T-helper 2 cell treated with Interferon-gamma antibody and Interleukin-4, amounts not matched to agents 5 μg/mL and 100 μg/mL, for 36 hours (primary cell): ENCODE measurements at regions not wholly inside any gene's neighbourhood (a gene's known extent, or its start where the extent isn't known, plus 50 kb on each side); places are given as distances from the start of the nearest gene placed in this dataset.

Experiments used
- DNase-seq: peaks from one replicate; pipeline ENCODE4 v3.0.0; 2021; ENCODE audit warnings: low spot score
- H3K27ac Mint-ChIP-seq: one replicate; pipeline ENCODE4 v1.8.0; 2021; ENCODE audit warnings: mild to moderate bottlenecking, mixed read lengths
- H3K27me3 Mint-ChIP-seq: one replicate; pipeline ENCODE4 v1.8.0; 2021; ENCODE audit warnings: low read depth, mixed read lengths
- H3K36me3 Mint-ChIP-seq: one replicate; pipeline ENCODE4 v1.8.0; 2021; ENCODE audit warnings: low read depth, mixed read lengths
- H3K4me1 Mint-ChIP-seq: one replicate; pipeline ENCODE4 v1.8.0; 2021; ENCODE audit warnings: low read depth, mixed read lengths
- H3K4me3 Mint-ChIP-seq: one replicate; pipeline ENCODE4 v1.8.0; 2022; ENCODE audit warnings: mild to moderate bottlenecking, moderate library complexity, mixed read lengths
- H3K9me3 Mint-ChIP-seq: one replicate; pipeline ENCODE4 v1.8.0; 2021; ENCODE audit warnings: mixed read lengths

DNA sequence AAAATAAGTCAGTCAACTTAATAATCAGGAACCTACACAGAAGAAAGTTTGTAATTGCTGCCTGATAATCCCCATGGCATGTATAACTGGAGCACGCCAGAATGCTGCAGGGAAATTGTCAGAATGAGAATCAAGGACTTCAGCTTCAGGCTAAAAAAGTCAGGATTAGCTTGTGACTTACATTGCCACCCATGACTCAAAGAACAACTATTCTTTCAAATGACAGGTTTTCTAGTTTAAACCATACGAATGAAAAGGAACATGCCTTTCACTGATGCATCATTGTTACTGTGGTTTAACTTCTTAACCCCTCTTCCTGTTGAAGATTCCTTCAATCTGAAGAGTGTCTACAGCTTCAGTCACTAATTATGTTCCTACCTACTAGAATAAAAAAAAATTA lies 112.4 kb downstream of the ISL1 start:
- H3K4me1 Mint-ChIP-seq: no peaks in the 10 kb centered on the region
- H3K27me3 Mint-ChIP-seq: no peaks in the 10 kb centered on the region
- peaks cover 8% of the 10 kb centered on the region for H3K9me3 Mint-ChIP-seq
- DNase-seq: no peak
- H3K4me3 Mint-ChIP-seq: no peak overlapping the region
- H3K27ac Mint-ChIP-seq: no peak overlapping the region
- H3K36me3 Mint-ChIP-seq: no peaks in the 10 kb centered on the region

DNA sequence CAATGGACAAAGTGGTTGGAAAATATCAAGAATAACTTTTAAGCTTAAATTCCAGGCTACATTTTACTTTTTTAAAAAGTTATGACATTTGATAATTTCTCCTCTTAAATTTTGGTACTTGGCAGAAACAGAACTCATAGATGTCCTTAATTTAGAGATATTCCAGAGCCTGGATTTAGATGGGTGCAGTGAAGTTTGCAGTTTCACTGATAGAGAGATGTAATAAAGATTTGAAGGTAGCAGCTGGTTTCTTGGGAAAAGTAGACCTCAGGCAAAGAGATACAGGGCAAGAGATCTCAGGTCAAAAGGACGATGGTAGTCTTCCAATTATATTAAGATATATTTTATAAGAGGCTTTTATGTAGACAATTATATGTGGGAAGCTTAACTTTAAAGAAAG lies 134.6 kb downstream of the ISL1 start:
- H3K4me1 Mint-ChIP-seq: no peaks in the 10 kb centered on the region
- no peak overlapping the region for H3K4me3 Mint-ChIP-seq
- H3K27me3 Mint-ChIP-seq: no peaks in the 10 kb centered on the region
- no peak overlapping the region for H3K27ac Mint-ChIP-seq
- no peaks in the 10 kb centered on the region for H3K36me3 Mint-ChIP-seq
- DNase-seq: no peak
- no peaks in the 10 kb centered on the region for H3K9me3 Mint-ChIP-seq

DNA sequence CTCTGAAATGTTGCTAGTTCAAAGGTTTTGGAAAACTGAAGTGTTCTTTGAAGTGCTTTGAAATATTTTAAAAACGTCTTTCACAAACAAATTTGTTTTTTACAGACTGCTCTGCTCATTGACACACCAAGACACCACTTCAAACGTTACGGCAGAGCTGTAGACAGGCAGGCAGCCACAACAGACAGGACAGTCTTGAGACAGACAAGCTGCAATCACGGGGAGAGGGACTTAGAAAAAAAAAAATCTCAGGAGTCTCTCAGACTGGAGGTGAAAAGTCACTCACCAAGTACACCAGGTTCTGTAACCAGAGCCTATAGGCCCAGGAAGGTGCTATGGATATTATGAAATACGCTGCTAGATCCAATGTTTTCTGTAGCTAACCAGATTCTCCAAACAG lies 135.4 kb downstream of the ISL1 start:
- Mint-ChIP-seq H3K27ac (no peak overlapping the region), H3K4me3 (no peak overlapping the region), H3K36me3 (no peaks in the 10 kb centered on the region), H3K9me3 (no peaks in the 10 kb centered on the region), H3K4me1 (no peaks in the 10 kb centered on the region), H3K27me3 (no peaks in the 10 kb centered on the region)
- DNase-seq: no peak

DNA sequence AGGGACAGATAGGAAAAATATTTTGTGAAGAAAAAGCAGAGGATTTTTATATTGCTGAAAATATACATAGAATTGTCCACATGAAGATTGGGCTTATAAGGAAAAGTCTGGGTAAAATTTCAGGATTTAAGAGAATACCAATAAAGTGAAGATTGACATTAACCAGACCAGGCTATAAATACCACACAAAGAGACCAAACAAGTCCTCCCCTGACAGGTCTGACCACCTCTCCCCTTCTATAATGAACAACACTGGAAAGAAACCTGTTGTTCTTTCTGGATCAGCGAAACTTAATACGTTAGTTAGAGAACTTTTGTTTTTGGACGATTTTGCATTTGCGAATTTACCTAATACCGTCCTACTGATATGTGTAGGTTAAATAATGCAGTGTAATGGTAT lies 138.3 kb downstream of the ISL1 start:
- H3K36me3 Mint-ChIP-seq: no peaks in the 10 kb centered on the region
- H3K9me3 Mint-ChIP-seq: no peaks in the 10 kb centered on the region
- DNase-seq: no peak
- no peak overlapping the region for H3K27ac Mint-ChIP-seq
- no peak overlapping the region for H3K4me3 Mint-ChIP-seq
- H3K4me1 Mint-ChIP-seq: no peaks in the 10 kb centered on the region
- H3K27me3 Mint-ChIP-seq: no peaks in the 10 kb centered on the region

DNA sequence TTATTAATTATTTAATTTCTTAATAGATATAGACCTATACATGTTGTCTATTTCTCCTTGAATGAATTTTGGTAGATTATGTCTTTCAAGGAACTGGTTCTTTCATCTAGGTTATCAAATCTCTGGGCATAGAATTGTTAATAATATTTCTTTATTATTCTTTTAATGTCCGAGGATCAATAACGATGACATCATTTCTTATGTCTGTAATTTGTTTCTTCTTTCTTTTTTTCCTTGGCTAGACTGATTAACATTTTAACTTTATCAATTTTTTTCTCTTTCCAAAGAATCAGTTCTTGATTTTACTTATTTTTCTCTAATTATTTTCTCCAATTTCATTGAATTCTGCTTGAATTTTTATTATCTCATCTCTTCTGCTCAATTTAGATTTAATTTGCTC lies 156.0 kb downstream of the ISL1 start:
- Mint-ChIP-seq H3K4me3 (no peak overlapping the region), H3K36me3 (no peaks in the 10 kb centered on the region), H3K4me1 (no peaks in the 10 kb centered on the region), H3K9me3 (peaks cover 12% of the 10 kb centered on the region), H3K27ac (no peak overlapping the region), H3K27me3 (no peaks in the 10 kb centered on the region)
- no peak for DNase-seq

DNA sequence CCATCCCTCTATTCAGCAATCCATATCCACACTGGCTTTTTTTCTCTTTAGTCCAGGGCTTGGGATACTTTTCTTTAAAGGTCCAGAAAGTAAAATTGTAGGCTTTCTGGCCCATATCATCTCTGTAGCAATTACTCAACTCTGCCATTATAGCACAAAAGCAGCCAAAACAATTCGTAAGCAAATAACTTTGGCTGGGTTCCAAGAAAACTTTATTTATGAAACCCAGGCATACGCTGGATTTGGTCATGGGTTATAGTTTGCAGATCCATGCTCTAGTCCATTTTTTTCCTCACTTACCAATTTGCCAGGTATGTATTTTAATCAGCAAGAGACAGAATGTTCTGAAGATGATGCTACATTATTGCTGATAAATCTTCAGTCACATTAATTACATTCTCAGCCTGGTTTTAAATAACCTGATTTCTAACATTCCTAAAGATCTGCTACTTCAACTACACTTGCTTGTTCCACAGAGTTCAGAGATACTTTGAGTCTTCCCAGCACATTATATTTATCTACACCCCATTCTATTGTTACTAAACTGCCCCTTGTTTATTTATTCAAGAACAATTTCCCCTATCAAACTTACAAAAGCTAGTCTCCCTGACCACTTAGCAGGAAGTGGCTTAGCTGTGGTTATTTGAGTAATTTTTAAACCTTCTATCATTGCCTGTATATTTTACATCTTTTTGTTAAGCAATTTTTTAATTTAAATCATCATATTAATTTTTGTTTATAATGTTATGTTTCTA lies 161.0 kb downstream of the ISL1 start:
- Mint-ChIP-seq H3K4me3 (no peak overlapping the region), H3K27ac (no peak overlapping the region), H3K9me3 (peaks cover 8% of the 10 kb centered on the region), H3K27me3 (no peaks in the 10 kb centered on the region), H3K36me3 (no peaks in the 10 kb centered on the region), H3K4me1 (no peaks in the 10 kb centered on the region)
- DNase-seq: no peak

DNA sequence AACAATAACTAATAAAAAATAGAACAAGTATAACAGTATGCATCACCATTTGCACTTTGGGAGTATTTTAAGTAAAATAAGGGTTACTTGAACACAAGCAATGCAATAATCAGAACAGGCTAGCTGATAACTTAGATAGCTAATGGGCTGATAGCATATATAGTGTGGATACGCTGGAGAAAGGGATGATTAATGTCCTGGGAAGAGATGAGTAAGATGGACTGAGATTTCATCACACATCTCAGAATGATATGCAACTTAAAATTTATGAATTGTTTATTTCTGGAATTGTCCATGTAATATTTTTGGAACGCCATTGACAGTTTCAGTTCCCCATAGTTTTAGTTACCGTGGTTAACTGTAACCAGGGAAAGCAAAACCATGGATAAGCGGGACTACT lies 173.6 kb downstream of the ISL1 start:
- DNase-seq: no peak
- Mint-ChIP-seq H3K4me1 (no peaks in the 10 kb centered on the region), H3K9me3 (no peaks in the 10 kb centered on the region), H3K36me3 (no peaks in the 10 kb centered on the region), H3K4me3 (no peak overlapping the region), H3K27ac (no peak overlapping the region), H3K27me3 (no peaks in the 10 kb centered on the region)

DNA sequence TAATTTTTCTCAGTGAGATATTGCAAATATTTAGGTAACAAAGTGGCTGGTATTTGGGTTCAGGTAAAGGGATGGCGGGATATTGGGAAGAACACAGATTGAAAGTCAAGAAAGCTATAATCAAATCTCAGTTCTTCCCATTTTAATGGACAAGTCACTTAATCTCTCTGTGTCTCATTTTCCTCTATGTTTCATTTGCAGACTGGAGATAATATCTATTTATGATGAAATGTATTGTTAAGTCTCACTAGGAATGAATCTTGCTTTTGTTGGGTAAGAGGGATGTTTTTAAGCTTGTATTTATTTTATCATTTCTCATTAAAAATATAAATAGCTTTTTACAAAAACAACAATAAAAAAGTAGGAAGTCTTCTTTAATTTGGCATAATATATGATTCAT lies 175.4 kb downstream of the ISL1 start:
- Mint-ChIP-seq H3K36me3 (no peaks in the 10 kb centered on the region), H3K9me3 (no peaks in the 10 kb centered on the region), H3K4me1 (no peaks in the 10 kb centered on the region), H3K4me3 (no peak overlapping the region), H3K27me3 (no peaks in the 10 kb centered on the region), H3K27ac (no peak overlapping the region)
- DNase-seq: no peak

DNA sequence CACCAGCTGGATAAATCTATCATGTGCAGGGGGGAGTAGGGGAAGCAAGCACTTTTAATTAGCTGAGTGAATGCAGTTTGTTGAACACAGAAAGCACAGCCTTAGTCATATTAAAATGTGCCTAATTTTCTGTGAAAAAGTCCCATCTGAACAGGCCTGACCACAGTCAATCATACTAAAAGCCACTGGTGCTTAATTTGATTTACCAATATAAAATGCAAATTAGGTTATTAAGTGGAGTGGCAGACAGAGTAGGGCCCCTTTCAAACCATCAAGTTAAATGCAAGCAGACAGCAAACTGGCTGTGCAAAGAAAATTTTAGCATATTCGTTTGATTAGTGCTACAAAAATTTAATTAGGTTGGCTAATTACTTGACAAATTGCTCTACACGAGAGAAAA lies 176.1 kb downstream of the ISL1 start:
- Mint-ChIP-seq H3K36me3 (no peaks in the 10 kb centered on the region), H3K27ac (no peak overlapping the region), H3K4me3 (no peak overlapping the region), H3K4me1 (no peaks in the 10 kb centered on the region), H3K27me3 (no peaks in the 10 kb centered on the region), H3K9me3 (no peaks in the 10 kb centered on the region)
- DNase-seq: no peak

DNA sequence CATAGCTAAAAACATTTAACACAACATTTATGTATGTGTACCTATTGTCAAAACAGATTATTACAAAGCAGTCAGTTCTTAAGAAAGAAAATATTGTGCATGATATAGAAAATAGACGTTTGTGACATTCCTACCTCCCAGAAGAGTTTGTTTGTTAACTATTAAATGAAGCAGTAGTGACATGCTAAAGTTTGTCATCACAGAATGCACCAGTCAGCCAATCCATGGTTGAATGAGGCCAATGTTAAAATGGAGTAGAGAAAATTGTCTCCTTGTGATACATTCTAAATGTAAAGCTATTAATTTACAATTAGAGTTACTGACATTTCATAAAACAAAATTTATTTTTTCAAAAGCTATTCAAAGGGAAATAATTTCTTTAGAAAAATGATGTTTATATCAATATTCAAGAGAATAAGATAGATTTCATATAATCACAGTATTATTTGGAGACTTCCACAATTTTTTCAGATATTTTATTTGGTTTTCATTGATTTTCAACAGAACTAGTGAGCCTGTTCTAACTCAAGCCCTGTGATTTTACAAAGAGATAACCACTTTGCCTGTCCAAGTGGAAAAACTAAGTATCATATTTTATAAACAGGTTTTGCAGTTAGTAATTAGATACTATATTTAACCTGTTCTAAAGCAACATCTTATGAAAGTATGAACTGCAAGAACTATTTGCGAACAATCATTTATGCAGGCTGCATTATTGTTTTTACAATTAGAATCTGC lies 176.8 kb downstream of the ISL1 start:
- Mint-ChIP-seq H3K27me3 (no peaks in the 10 kb centered on the region), H3K4me3 (no peak overlapping the region), H3K9me3 (no peaks in the 10 kb centered on the region), H3K27ac (no peak overlapping the region), H3K36me3 (no peaks in the 10 kb centered on the region), H3K4me1 (no peaks in the 10 kb centered on the region)
- DNase-seq: no peak

DNA sequence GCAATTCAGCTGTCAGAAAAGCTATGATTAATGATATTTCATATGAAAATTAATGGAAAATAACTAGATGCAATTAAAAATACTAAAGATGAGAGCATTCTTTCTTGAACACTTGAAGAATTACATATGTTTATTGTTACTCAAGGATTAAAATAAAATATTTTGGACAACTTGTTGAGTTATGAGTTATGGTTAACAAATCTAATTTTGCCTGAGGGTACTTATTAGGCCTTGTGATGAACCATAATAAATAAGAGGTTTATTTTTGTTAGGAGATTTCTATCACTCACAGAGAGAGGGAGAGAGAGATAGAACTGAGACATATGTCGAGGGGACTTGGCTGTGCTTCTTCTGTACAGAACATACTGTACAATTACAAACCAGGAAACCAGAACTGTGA lies 183.7 kb downstream of the ISL1 start:
- no peaks in the 10 kb centered on the region for H3K9me3 Mint-ChIP-seq
- DNase-seq: no peak
- H3K27me3 Mint-ChIP-seq: no peaks in the 10 kb centered on the region
- H3K4me3 Mint-ChIP-seq: no peak overlapping the region
- no peak overlapping the region for H3K27ac Mint-ChIP-seq
- H3K4me1 Mint-ChIP-seq: no peaks in the 10 kb centered on the region
- no peaks in the 10 kb centered on the region for H3K36me3 Mint-ChIP-seq

DNA sequence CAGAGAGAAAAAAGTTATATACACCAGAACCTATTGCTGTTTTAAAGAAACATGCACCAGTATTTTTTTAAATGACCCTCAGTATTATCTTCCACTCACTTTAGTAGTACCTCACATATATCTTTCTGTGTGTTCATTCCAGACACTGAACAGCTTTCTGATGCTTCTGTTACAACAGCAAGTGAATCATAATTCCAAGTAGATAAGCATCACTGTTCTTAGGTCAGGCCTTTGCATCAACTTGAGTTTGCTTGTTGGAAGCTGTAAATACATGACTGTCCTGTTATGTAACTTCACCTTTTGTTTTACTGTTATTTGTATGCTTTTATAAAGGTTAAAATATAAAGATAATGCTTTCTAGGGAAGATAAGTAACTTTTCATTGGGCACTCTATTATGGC lies 184.4 kb downstream of the ISL1 start:
- no peak for DNase-seq
- H3K9me3 Mint-ChIP-seq: no peaks in the 10 kb centered on the region
- H3K4me1 Mint-ChIP-seq: no peaks in the 10 kb centered on the region
- H3K36me3 Mint-ChIP-seq: no peaks in the 10 kb centered on the region
- H3K27me3 Mint-ChIP-seq: no peaks in the 10 kb centered on the region
- H3K27ac Mint-ChIP-seq: no peak overlapping the region
- H3K4me3 Mint-ChIP-seq: no peak overlapping the region

DNA sequence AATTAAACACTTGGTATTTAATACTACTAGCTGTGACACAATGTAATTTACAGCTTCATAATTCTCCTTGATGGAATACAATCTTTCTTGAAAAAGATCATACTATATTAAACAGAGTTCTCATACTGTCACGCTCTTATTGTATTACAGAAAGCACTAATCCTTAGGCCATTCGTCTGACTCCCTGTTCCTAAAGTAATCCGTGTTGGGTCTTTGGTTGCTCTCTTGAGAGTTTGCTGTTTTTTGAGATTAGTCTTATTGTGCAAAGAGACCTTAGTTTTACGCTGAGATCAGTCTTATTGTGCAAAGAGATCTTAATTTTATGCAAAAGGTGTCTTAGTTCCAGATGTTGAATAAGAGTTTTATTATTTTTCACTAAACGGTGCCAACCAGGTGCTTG lies 190.6 kb downstream of the ISL1 start:
- Mint-ChIP-seq H3K27ac (no peak overlapping the region), H3K27me3 (no peaks in the 10 kb centered on the region), H3K4me3 (no peak overlapping the region), H3K9me3 (peaks cover 4% of the 10 kb centered on the region), H3K4me1 (no peaks in the 10 kb centered on the region), H3K36me3 (no peaks in the 10 kb centered on the region)
- DNase-seq: no peak

DNA sequence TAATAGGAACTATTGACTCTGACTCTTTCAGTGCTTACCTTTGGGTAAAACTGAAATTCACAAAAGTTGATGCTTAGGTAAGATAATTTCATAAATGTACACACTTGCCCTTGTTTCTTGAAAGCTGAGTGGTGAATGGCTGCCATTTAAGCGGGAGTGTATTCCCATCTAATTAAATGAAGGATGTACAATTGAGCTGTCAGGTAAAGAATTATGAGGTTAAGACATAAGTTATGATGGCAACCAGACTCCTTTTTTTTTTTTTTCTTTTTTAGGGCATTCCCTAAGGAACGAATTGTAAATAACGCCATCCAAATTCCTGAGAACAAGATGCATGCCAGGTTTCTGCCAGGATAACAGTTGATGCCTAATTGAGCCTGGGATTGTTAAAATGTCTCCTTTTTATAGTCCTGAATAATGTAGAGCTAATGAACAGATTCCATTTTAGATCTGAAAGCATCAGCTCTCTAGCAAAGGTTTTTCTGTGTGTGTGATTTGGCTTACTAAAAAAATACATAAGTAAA lies 199.7 kb downstream of the ISL1 start:
- DNase-seq: no peak
- H3K36me3 Mint-ChIP-seq: no peaks in the 10 kb centered on the region
- peaks cover 8% of the 10 kb centered on the region for H3K9me3 Mint-ChIP-seq
- H3K27me3 Mint-ChIP-seq: no peaks in the 10 kb centered on the region
- no peaks in the 10 kb centered on the region for H3K4me1 Mint-ChIP-seq
- H3K27ac Mint-ChIP-seq: no peak overlapping the region
- H3K4me3 Mint-ChIP-seq: no peak overlapping the region
